GM21528 (cell line): ENCODE measurements at regions not wholly inside any gene's neighbourhood (a gene's known extent, or its start where the extent isn't known, plus 50 kb on each side); places are given as distances from the start of the nearest gene placed in this dataset.
"Not testable (repeated sequence)": the region's sequence is repeated elsewhere in the genome, so short reads cannot be mapped to it uniquely, and the experiment has no call there.

ENCODE experiments used
- ATAC-seq: cut with Tn5 transposase; IDR thresholded peaks from one replicate; pipeline ENCODE4 v1.9.1; 2021; ENCODE audit warnings: mild to moderate bottlenecking, moderate library complexity; ENCODE audit not compliant: unreplicated experiment, low FRiP score

- not testable (repeated sequence) for ATAC-seq
Observed at GRCh38 chr7:97234494-97234893, 117.0 kb downstream of the SDHAF3 start.

- no peak for ATAC-seq
Observed at GRCh38 chr7:97246317-97246716, 128.8 kb downstream of the SDHAF3 start.

GRCh38 chr7:97258187-97258586, 140.7 kb downstream of the SDHAF3 start:
- not testable (repeated sequence) for ATAC-seq

- no peak for ATAC-seq
Observed at GRCh38 chr7:97269741-97270140, 152.2 kb downstream of the SDHAF3 start.

- ATAC-seq, result no peak
Observed at GRCh38 chr7:97270280-97270679, 152.8 kb downstream of the SDHAF3 start.

- ATAC-seq, result no peak
Observed at GRCh38 chr7:97271619-97272018, 154.1 kb downstream of the SDHAF3 start.

GRCh38 chr7:97272237-97272975, 154.9 kb downstream of the SDHAF3 start:
- ATAC-seq, result peak; percentile 81

GRCh38 chr7:97275475-97275874, 158.0 kb downstream of the SDHAF3 start:
- ATAC-seq, result no peak

GRCh38 chr7:97280950-97281349, 163.5 kb downstream of the SDHAF3 start:
- no peak for ATAC-seq

GRCh38 chr7:97285348-97285747, 167.8 kb downstream of the SDHAF3 start:
- ATAC-seq, result no peak

- no peak for ATAC-seq
Observed at GRCh38 chr7:97293031-97293430, 175.5 kb downstream of the SDHAF3 start.

- ATAC-seq, result no peak
Observed at GRCh38 chr7:97298561-97298960, 181.1 kb downstream of the SDHAF3 start.

- no peak for ATAC-seq
Observed at GRCh38 chr7:97305589-97305988, 188.1 kb downstream of the SDHAF3 start.

- ATAC-seq, result no peak
Observed at GRCh38 chr7:97307521-97308108, 190.1 kb downstream of the SDHAF3 start.

- no peak for ATAC-seq
Observed at GRCh38 chr7:97313900-97314299, 196.4 kb downstream of the SDHAF3 start.

- ATAC-seq, result no peak
Observed at GRCh38 chr7:97317575-97317974, 200.1 kb downstream of the SDHAF3 start.

GRCh38 chr7:97329871-97330270, 212.4 kb downstream of the SDHAF3 start:
- not testable (repeated sequence) for ATAC-seq

GRCh38 chr7:97337849-97338248, 220.4 kb downstream of the SDHAF3 start:
- ATAC-seq, result no peak

- no peak for ATAC-seq
Observed at GRCh38 chr7:97342512-97342911, 225.0 kb downstream of the SDHAF3 start.

- no peak for ATAC-seq
Observed at GRCh38 chr7:97346349-97346748, 228.9 kb downstream of the SDHAF3 start.

GRCh38 chr7:97351488-97351887, 234.0 kb downstream of the SDHAF3 start:
- no peak for ATAC-seq

- ATAC-seq, result no peak
Observed at GRCh38 chr7:97357459-97357858, 240.0 kb downstream of the SDHAF3 start.
